T-cell (primary cell): ENCODE measurements at regions not wholly inside any gene's neighbourhood (a gene's known extent, or its start where the extent isn't known, plus 50 kb on each side); places are given as distances from the start of the nearest gene placed in this dataset.

Experiments used
- ATAC-seq, 4 experiments: fragments of 200-7000 bp in 3 of 4; fragments of 150-1000 bp in 1 of 4; cut with Tn5 transposase; replicated peaks in 1 of 4; 1 replicate in 3 of 4; 2 replicates in 1 of 4; pipeline ENCODE4 v1.10.0; 2021; ENCODE audit warnings: moderate library complexity in 3 of 4, mild to moderate bottlenecking in 2 of 4, moderate number of reproducible peaks in 1 of 4
- CTCF ChIA-PET, 2 donors: fragments of 300-600 bp; sonication (Branson Sonifier 250); formaldehyde crosslinking; loops; one replicate each; lab custom pipeline; 2022; ENCODE audit warnings: antibody characterized with exemption in 2 of 2; lab: Charles Lee
- POLR2A ChIA-PET, 2 donors: fragments of 300-600 bp; sonication (Branson Sonifier 250); formaldehyde crosslinking; loops; one replicate each; lab custom pipeline; 2022; ENCODE audit warnings: antibody characterized with exemption in 2 of 2; lab: Charles Lee
- DNase-seq, 35 experiments: peaks; one replicate each; pipeline versions ENCODE4 v3.0.0 to v3.0.0-alpha.2; 2013 to 2023
- H3K27ac ChIP-seq: one replicate; pipeline ENCODE4 v1.5.1; 2013; ENCODE audit warnings: low read length
- H3K27me3 ChIP-seq, 2 experiments: replicated peaks in 1 of 2; 1 replicate in 1 of 2; 2 replicates in 1 of 2; pipeline versions ENCODE4 v1.6.1 to v1.7.0; 2013; ENCODE audit warnings: low read length in 1 of 2, mixed read lengths in 1 of 2; ENCODE audit not compliant: control insufficient read depth in 2 of 2, insufficient read depth in 2 of 2; ENCODE audit errors: extremely low read depth in 1 of 2
- H3K36me3 ChIP-seq, 2 donors: 1 replicate in 1 of 2; 2 replicates in 1 of 2; pipeline versions ENCODE4 v1.6.1 to v1.7.0; 2013; ENCODE audit warnings: low read length in 1 of 2; ENCODE audit not compliant: control insufficient read depth in 2 of 2, insufficient read depth in 1 of 2; ENCODE audit errors: extremely low read depth in 1 of 2
- H3K4me1 ChIP-seq, 2 experiments: 1 replicate in 1 of 2; 2 replicates in 1 of 2; pipeline versions ENCODE4 v1.6.1 to v1.7.0; 2013; ENCODE audit warnings: low read length in 2 of 2, mixed read lengths in 1 of 2; ENCODE audit not compliant: insufficient read depth in 2 of 2, control insufficient read depth in 1 of 2; ENCODE audit errors: extremely low read depth in 1 of 2
- H3K4me3 ChIP-seq, 2 donors: 1 replicate in 1 of 2; 2 replicates in 1 of 2; pipeline versions ENCODE4 v1.5.1 to v1.7.0; 2013; ENCODE audit warnings: mild to moderate bottlenecking in 2 of 2, low read length in 1 of 2, moderate library complexity in 1 of 2; ENCODE audit not compliant: control insufficient read depth in 1 of 2; ENCODE audit errors: extremely low read depth in 1 of 2
- H3K9me3 ChIP-seq: 2 replicates; pipeline ENCODE4 v1.7.0; 2013
- H3K27ac Mint-ChIP-seq, 2 donors: one replicate each; pipeline ENCODE4 v1.8.0; 2020 to 2021; ENCODE audit warnings: mild to moderate bottlenecking in 2 of 2, mixed read lengths in 2 of 2
- H3K27me3 Mint-ChIP-seq, 2 donors: one replicate each; pipeline ENCODE4 v1.8.0; 2021 to 2022; ENCODE audit warnings: mixed read lengths in 2 of 2
- H3K36me3 Mint-ChIP-seq: one replicate; pipeline ENCODE4 v1.8.0; 2021; ENCODE audit warnings: mixed read lengths
- H3K4me1 Mint-ChIP-seq, 3 donors: one replicate each; pipeline ENCODE4 v1.8.0; 2020 to 2022; ENCODE audit warnings: mixed read lengths in 3 of 3, mild to moderate bottlenecking in 1 of 3
- H3K4me3 Mint-ChIP-seq, 3 donors: one replicate each; pipeline ENCODE4 v1.8.0; 2020 to 2022; ENCODE audit warnings: mild to moderate bottlenecking in 3 of 3, mixed read lengths in 3 of 3, moderate library complexity in 3 of 3
- H3K9me3 Mint-ChIP-seq, 3 donors: one replicate each; pipeline ENCODE4 v1.8.0; 2020 to 2022; ENCODE audit warnings: mixed read lengths in 3 of 3
- WGBS: methylation state at CpG from one replicate; pipeline ENCODE4 v1.1.5; 2013; ENCODE audit warnings: missing lambda C conversion rate; ENCODE audit not compliant: insufficient coverage; 5-methylcytosine and 5-hydroxymethylcytosine counted together

DNA sequence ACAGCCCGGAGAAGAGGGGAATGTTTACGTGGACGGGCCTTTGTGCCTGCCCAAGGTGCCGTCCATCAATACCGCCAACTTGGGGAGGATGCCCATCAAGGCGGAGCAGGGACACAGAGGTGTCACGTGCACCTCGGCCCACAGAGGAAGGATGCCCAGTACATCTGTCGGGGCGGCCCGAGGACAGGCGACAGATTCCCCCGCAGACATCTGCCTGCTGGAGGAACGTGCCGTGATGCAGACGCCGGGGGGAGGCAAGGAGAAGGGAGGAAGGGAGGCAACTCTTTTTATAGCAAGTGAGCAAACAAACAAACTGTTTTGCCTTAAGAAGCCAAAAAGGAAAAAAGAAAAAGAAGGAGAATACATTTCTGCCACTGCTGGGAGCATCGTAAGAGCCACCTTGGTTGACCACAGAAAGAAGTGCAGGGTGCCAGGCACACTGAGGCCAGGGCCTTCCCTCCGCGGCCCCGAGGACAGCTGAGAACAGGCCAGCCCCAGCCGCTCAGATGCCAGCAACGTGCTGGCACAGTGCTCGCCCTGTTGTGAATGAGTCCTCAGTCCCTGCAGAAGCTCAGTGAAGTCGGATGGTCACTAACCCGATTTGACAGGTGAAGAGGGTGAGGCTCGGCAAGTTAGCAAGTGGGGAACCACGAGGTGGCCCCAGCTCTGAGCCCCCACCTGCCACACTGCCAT is 146.4 kb downstream of the RBFOX3 start:
- Mint-ChIP-seq H3K27me3 (peaks cover 0 to 17% of the 10 kb centered on the region in 2 donors), H3K4me3 (no peak overlapping the region), H3K36me3 (no peaks in the 10 kb centered on the region), H3K4me1 (no peaks in the 10 kb centered on the region), H3K27ac (no peak overlapping the region), H3K9me3 (peaks cover 0 to 3% (median 0%) of the 10 kb centered on the region in 3 donors)
- Histone ChIP-seq H3K4me1 (no peaks in the 10 kb centered on the region), H3K9me3 (no peaks in the 10 kb centered on the region), H3K27ac (no peak overlapping the region), H3K27me3 (peaks cover 0 to 30% of the 10 kb centered on the region in 2 experiments), H3K4me3 (no peak overlapping the region), H3K36me3 (no peaks in the 10 kb centered on the region)
- ATAC-seq: no peak
- ChIA-PET CTCF (interaction anchor here in 1 of 2 donors (0.6 kb wide), 1 partner anchor 682 kb away, joined by 3 read pairs; no protein-coding TSS in a partner anchor), POLR2A (no interaction called here)
- 79% methylated on average over 26 of the region's 28 CpGs for WGBS
- DNase-seq: no peak

- H3K4me3 ChIP-seq: no peak overlapping the region
- no peaks in the 10 kb centered on the region for H3K36me3 ChIP-seq
- ChIA-PET POLR2A (no interaction called here), CTCF (no interaction called here)
- Mint-ChIP-seq H3K4me1 (no peaks in the 10 kb centered on the region), H3K36me3 (no peaks in the 10 kb centered on the region), H3K9me3 (peaks cover 0 to 3% (median 0%) of the 10 kb centered on the region in 3 donors), H3K27ac (no peak overlapping the region), H3K4me3 (no peak overlapping the region), H3K27me3 (peaks cover 7 to 18% of the 10 kb centered on the region in 2 donors)
- ATAC-seq (no peak), DNase-seq (no peak)
- WGBS: 95% methylated on average over 32 of the region's 36 CpGs
- no peaks in the 10 kb centered on the region for H3K4me1 ChIP-seq
- no peaks in the 10 kb centered on the region for H3K9me3 ChIP-seq
- H3K27me3 ChIP-seq: peaks cover 0 to 25% of the 10 kb centered on the region in 2 experiments
- H3K27ac ChIP-seq: no peak overlapping the region
Measured at GRCh38 chr17:79463421-79464317, 147.2 kb downstream of the RBFOX3 start.

- no peak overlapping the region for H3K4me3 ChIP-seq
- Mint-ChIP-seq H3K27me3 (peaks cover 9 to 12% of the 10 kb centered on the region in 2 donors), H3K9me3 (peaks cover 0 to 3% (median 0%) of the 10 kb centered on the region in 3 donors), H3K4me3 (no peak overlapping the region), H3K27ac (no peak overlapping the region), H3K36me3 (no peaks in the 10 kb centered on the region), H3K4me1 (no peaks in the 10 kb centered on the region)
- ChIA-PET POLR2A (no interaction called here), CTCF (no interaction called here)
- H3K36me3 ChIP-seq: no peaks in the 10 kb centered on the region
- no peak for ATAC-seq
- H3K4me1 ChIP-seq: no peaks in the 10 kb centered on the region
- no peak for DNase-seq
- H3K9me3 ChIP-seq: no peaks in the 10 kb centered on the region
- no CpG with 5 or more reads among the region's 2 CpGs for WGBS
- H3K27ac ChIP-seq: no peak overlapping the region
- H3K27me3 ChIP-seq: peaks cover 0 to 23% of the 10 kb centered on the region in 2 experiments
Measured at GRCh38 chr17:79461041-79461440, 149.8 kb downstream of the RBFOX3 start.

DNA sequence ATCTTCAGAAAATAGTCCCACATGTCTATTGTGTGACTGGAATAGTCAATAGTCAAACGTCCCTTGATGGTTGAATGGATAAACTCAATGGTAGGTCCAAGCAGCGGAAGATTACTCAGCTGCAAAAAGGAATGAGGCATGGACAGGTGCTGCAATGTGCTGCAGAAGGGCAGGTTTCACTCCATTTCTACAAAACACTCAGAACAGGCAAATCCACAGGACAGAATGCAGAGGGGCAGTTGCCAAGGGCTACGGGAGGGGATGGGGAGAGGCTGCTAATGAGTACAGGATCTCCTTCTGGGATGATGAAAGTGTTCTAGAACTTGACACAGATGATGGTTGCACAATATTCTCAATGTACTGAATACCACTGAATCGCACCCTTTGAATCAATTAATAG is 151.0 kb downstream of the RBFOX3 start:
- H3K4me1 ChIP-seq: no peaks in the 10 kb centered on the region
- POLR2A ChIA-PET: no interaction called here
- no peak for DNase-seq
- H3K4me3 ChIP-seq: no peak overlapping the region
- CTCF ChIA-PET: no interaction called here
- peaks cover 10 to 19% of the 10 kb centered on the region in 2 donors for H3K27me3 Mint-ChIP-seq
- H3K36me3 ChIP-seq: no peaks in the 10 kb centered on the region
- H3K36me3 Mint-ChIP-seq: no peaks in the 10 kb centered on the region
- no peak for ATAC-seq
- H3K9me3 Mint-ChIP-seq: peaks cover 0 to 3% (median 0%) of the 10 kb centered on the region in 3 donors
- no CpG with 5 or more reads among the region's 4 CpGs for WGBS
- no peak overlapping the region for H3K4me3 Mint-ChIP-seq
- no peaks in the 10 kb centered on the region for H3K4me1 Mint-ChIP-seq
- H3K27ac ChIP-seq: no peak overlapping the region
- H3K27me3 ChIP-seq: peaks cover 0 to 28% of the 10 kb centered on the region in 2 experiments
- no peak overlapping the region for H3K27ac Mint-ChIP-seq
- H3K9me3 ChIP-seq: no peaks in the 10 kb centered on the region

DNA sequence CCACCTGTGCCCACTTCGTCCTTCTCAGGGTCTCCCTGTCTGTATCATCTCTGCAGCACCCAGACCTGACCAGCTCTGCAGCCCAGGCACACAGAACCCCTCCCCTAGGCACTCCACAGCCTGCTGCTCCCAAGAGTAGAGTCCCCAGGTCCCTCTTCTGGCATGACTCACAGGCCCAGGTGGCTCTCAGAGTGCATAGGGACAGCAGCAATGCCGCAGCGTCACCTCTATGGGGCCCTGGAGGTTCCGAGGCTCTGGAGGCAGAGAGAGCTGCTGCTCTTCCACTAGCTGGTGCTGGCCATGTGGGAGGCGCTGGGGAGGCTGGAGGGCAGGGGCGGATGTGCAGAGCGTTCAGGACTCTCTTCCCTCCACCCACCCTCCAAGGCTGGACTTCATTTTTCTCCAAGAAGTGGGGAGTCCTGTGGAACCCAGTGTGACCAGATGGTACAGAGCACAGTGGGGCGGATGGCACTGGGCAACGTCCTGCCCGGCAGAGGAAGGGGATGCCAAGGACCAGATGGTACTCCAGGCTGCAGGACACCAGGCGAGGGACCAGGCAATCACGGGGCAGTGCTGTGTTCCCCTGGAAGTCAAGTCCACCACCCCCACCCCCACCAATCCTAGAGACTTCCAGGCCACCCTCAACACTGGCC is 151.7 kb downstream of the RBFOX3 start:
- DNase-seq (no peak), ATAC-seq (no peak)
- H3K27me3 Mint-ChIP-seq: peaks cover 14 to 19% of the 10 kb centered on the region in 2 donors
- peaks cover 0 to 28% of the 10 kb centered on the region in 2 experiments for H3K27me3 ChIP-seq
- no peak overlapping the region for H3K27ac ChIP-seq
- H3K4me3 Mint-ChIP-seq: no peak overlapping the region
- H3K27ac Mint-ChIP-seq: no peak overlapping the region
- no peaks in the 10 kb centered on the region for H3K4me1 ChIP-seq
- 67% methylated on average over 10 of the region's 12 CpGs for WGBS
- no peak overlapping the region for H3K4me3 ChIP-seq
- H3K36me3 ChIP-seq: no peaks in the 10 kb centered on the region
- no peaks in the 10 kb centered on the region for H3K9me3 ChIP-seq
- peaks cover 0 to 3% (median 0%) of the 10 kb centered on the region in 3 donors for H3K9me3 Mint-ChIP-seq
- no peaks in the 10 kb centered on the region for H3K4me1 Mint-ChIP-seq
- CTCF ChIA-PET: no interaction called here
- POLR2A ChIA-PET: no interaction called here
- H3K36me3 Mint-ChIP-seq: no peaks in the 10 kb centered on the region

DNA sequence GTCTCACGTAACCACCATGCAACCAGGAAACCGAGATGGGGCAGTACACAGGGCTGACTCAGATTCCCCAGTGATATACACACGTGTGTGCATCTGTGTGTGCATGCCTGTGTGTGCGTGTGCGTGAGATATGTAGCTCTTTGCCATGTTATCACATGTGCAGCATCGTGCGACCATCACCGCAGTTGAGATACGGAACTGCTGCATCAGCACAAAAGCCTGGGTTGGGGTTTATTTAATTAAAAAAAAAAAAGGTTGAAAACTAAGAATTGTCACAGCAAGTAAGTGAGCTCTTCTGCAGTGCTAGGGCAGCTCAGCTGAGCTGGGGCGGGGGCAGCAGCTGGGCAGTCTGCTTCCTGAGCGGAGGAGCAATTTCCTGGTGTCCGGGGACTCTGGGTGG is 152.5 kb downstream of the RBFOX3 start:
- 81% methylated on average over 8 of the region's 12 CpGs for WGBS
- H3K4me1 Mint-ChIP-seq: no peaks in the 10 kb centered on the region
- H3K9me3 Mint-ChIP-seq: peaks cover 0 to 3% (median 0%) of the 10 kb centered on the region in 3 donors
- peaks cover 14 to 22% of the 10 kb centered on the region in 2 donors for H3K27me3 Mint-ChIP-seq
- H3K36me3 Mint-ChIP-seq: no peaks in the 10 kb centered on the region
- H3K27ac Mint-ChIP-seq: no peak overlapping the region
- CTCF ChIA-PET: no interaction called here
- ATAC-seq: no peak
- Histone ChIP-seq H3K36me3 (no peaks in the 10 kb centered on the region), H3K4me3 (no peak overlapping the region), H3K27me3 (peaks cover 0 to 35% of the 10 kb centered on the region in 2 experiments), H3K27ac (no peak overlapping the region), H3K4me1 (no peaks in the 10 kb centered on the region), H3K9me3 (no peaks in the 10 kb centered on the region)
- no peak for DNase-seq
- no peak overlapping the region for H3K4me3 Mint-ChIP-seq
- POLR2A ChIA-PET: no interaction called here
